ENCODE measurements at regions not wholly inside any gene's neighbourhood (a gene's known extent, or its start where the extent isn't known, plus 50 kb on each side); places are given as distances from the start of the nearest gene placed in this dataset.

DNA sequence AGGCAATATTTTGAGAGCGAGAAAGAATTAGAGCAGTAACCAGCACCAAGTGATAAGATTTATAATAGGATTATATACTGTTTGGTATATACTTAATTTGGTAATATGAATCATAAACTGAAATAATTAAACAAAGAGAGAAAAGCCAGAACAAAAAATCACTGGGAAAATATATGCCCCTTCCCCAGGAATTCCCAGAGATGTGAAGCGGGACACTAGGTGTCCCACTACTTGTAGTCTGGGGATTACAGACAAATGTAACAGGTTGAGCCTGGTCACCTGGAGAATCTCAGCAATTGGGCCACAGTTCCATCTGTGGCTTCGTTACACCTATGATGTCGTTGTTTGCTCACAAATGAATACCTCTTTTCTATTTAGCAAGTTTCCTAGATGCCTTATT is 256.1 kb upstream of the CHAC2 start:
- TF ChIP-seq, protein P1, sequence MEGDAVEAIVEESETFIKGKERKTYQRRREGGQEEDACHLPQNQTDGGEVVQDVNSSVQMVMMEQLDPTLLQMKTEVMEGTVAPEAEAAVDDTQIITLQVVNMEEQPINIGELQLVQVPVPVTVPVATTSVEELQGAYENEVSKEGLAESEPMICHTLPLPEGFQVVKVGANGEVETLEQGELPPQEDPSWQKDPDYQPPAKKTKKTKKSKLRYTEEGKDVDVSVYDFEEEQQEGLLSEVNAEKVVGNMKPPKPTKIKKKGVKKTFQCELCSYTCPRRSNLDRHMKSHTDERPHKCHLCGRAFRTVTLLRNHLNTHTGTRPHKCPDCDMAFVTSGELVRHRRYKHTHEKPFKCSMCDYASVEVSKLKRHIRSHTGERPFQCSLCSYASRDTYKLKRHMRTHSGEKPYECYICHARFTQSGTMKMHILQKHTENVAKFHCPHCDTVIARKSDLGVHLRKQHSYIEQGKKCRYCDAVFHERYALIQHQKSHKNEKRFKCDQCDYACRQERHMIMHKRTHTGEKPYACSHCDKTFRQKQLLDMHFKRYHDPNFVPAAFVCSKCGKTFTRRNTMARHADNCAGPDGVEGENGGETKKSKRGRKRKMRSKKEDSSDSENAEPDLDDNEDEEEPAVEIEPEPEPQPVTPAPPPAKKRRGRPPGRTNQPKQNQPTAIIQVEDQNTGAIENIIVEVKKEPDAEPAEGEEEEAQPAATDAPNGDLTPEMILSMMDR (IDR thresholded peaks at IDR 0.05; ENCODE audit: poor library complexity) = no peak
- TF ChIP-seq EZH2phosphoT487 (IDR thresholded peaks at IDR 0.05; ENCODE audit: low read depth, severe bottlenecking, unreplicated experiment) = no peak
